ENCODE measurements at regions not wholly inside any gene's neighbourhood (a gene's known extent, or its start where the extent isn't known, plus 50 kb on each side); places are given as distances from the start of the nearest gene placed in this dataset.

GRCh38 chr2:67039058-67039457, 358.1 kb upstream of the ETAA1 start:
- H3K27ac Mint-ChIP-seq = no peak overlapping the region; a peak in 1 of 7 replicates
- Histone ChIP-seq H3K23me2 (ENCODE audit: insufficient read length, low read depth, low read length, poor library complexity, severe bottlenecking) (no peaks in the 10 kb centered on the region), H3K14ac (ENCODE audit: insufficient read depth, low read length) (no peak overlapping the region), H3K4me2 (ENCODE audit: insufficient read depth, insufficient read length, low read length) (no peak overlapping the region), H3K56ac (ENCODE audit: insufficient read length, low read depth, low read length) (no peak overlapping the region), H4K91ac (ENCODE audit: insufficient read length, low read depth, low read length) (no peak overlapping the region), H3K18ac (ENCODE audit: insufficient read length, low read depth, low read length) (no peak overlapping the region), H2BK120ac (ENCODE audit: low read depth, low read length, poor library complexity, severe bottlenecking) (no peak overlapping the region), H3K9ac (ENCODE audit: extremely low read depth, insufficient read length, low read length) (no peak overlapping the region), H3K27me3 (ENCODE audit: insufficient read depth, low read length) (no peaks in the 10 kb centered on the region), H2BK5ac (ENCODE audit: insufficient read length, low read length) (no peak overlapping the region), H3K27ac (ENCODE audit: insufficient read length, low read depth, low read length) (no peak overlapping the region), H3K79me1 (ENCODE audit: insufficient read depth, low read depth, low read length, poor library complexity, severe bottlenecking) (no peaks in the 10 kb centered on the region), H2AK5ac (ENCODE audit: insufficient read length, low read length) (no peak overlapping the region), H2AFZ (ENCODE audit: low read length) (no peak overlapping the region), H4K5ac (ENCODE audit: insufficient read length, low read depth, low read length) (no peak overlapping the region), H4K20me1 (ENCODE audit: control insufficient read depth, insufficient read depth, insufficient read length) (no peaks in the 10 kb centered on the region), H2BK15ac (ENCODE audit: low read depth, low read length) (no peak overlapping the region), H3K79me2 (ENCODE audit: insufficient read depth, low read length) (no peaks in the 10 kb centered on the region), H3T11ph (ENCODE audit: low read length) (no peak overlapping the region), H2BK12ac (ENCODE audit: insufficient read length, low read depth, low read length) (no peak overlapping the region), H3K23ac (ENCODE audit: insufficient read length, low read depth, low read length) (no peak overlapping the region), H3K9me3 (ENCODE audit: control insufficient read depth, low read depth, low read length) (no peaks in the 10 kb centered on the region), H4K8ac (replicated peaks; ENCODE audit: insufficient read length, low read depth, low read length) (no peak overlapping the region), H2BK20ac (ENCODE audit: low read depth, low read length, poor library complexity, severe bottlenecking) (no peak overlapping the region), H3K4me1 (ENCODE audit: insufficient read depth, low read length) (no peaks in the 10 kb centered on the region), H3K4ac (ENCODE audit: low read depth, low read length) (no peak overlapping the region)
- no peaks in the 10 kb centered on the region for H3K27me3 Mint-ChIP-seq (ENCODE audit: low read depth)
- H3K4me3 Mint-ChIP-seq = no peak overlapping the region
- TF ChIP-seq, protein P1, sequence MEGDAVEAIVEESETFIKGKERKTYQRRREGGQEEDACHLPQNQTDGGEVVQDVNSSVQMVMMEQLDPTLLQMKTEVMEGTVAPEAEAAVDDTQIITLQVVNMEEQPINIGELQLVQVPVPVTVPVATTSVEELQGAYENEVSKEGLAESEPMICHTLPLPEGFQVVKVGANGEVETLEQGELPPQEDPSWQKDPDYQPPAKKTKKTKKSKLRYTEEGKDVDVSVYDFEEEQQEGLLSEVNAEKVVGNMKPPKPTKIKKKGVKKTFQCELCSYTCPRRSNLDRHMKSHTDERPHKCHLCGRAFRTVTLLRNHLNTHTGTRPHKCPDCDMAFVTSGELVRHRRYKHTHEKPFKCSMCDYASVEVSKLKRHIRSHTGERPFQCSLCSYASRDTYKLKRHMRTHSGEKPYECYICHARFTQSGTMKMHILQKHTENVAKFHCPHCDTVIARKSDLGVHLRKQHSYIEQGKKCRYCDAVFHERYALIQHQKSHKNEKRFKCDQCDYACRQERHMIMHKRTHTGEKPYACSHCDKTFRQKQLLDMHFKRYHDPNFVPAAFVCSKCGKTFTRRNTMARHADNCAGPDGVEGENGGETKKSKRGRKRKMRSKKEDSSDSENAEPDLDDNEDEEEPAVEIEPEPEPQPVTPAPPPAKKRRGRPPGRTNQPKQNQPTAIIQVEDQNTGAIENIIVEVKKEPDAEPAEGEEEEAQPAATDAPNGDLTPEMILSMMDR (conservative IDR thresholded peaks at IDR 0.05) = no peak
- DNase-seq = no peak
- no CpG with 5 or more reads among the region's 3 CpGs for WGBS (ENCODE audit: extremely low coverage, insufficient read length, low lambda C conversion rate)
- peaks cover 7 to 8% of the 10 kb centered on the region in 2 experiments for H3K4me1 Mint-ChIP-seq
- no peaks in the 10 kb centered on the region for H3K9me3 Mint-ChIP-seq
- no peaks in the 10 kb centered on the region for H3K36me3 Mint-ChIP-seq (ENCODE audit: insufficient read depth in 1 of 3, low read depth in 3 of 3)

Measured in H9 (cell line).